Activated effector memory CD4-positive, alpha-beta T cell treated with Interleukin-2 at 50 U/mL for 16 hours (primary cell): ENCODE measurements at regions not wholly inside any gene's neighbourhood (a gene's known extent, or its start where the extent isn't known, plus 50 kb on each side); places are given as distances from the start of the nearest gene placed in this dataset.

ENCODE experiments used
- DNase-seq: peaks from one replicate; pipeline ENCODE4 v3.0.0-alpha.2; 2020

GRCh38 chr3:96059301-96059700 lies 755.1 kb upstream of the EPHA6 start:
- DNase-seq, result no peak

- DNase-seq, result no peak
Observed at GRCh38 chr3:96069065-96069464, 745.3 kb upstream of the EPHA6 start.

DNA sequence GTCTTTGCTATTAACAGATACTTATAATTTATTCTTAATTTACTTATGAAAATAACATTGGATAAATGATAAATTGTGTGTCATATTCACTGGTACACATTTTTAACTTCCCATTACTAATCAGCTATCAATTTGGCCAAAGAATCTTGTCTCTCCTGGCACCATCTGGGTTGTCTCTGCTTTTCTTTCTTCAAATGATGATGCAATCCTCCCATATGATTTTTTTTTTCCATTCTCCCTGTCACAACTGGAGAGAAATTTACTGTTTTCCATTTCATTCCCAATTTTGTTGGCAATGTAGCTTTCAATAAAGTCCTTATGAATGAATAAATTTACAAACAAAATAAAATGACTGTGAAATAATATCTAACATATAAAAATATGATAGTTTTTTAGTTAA lies 743.7 kb upstream of the EPHA6 start:
- no peak for DNase-seq

GRCh38 chr3:96071097-96071496 lies 743.3 kb upstream of the EPHA6 start:
- DNase-seq, result no peak

DNA sequence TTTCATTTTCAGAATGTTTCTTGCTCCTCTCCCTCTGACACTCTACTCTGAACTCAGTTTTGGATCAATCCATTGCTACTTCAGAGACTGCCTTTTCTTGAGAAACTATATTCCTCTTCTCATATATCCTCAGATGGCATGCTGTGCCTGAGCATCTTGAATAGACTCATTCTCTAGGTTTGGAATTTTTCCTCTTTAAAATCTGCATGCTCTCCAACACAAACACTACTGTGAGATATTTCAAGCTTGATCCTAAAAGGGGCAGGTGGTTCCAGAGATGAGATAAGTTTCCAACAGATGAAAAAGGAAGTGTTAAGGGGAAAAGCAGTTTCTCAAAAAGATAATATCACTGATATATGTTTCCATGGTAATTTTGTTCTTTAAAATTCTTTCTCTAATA lies 742.2 kb upstream of the EPHA6 start:
- DNase-seq, result no peak

DNA sequence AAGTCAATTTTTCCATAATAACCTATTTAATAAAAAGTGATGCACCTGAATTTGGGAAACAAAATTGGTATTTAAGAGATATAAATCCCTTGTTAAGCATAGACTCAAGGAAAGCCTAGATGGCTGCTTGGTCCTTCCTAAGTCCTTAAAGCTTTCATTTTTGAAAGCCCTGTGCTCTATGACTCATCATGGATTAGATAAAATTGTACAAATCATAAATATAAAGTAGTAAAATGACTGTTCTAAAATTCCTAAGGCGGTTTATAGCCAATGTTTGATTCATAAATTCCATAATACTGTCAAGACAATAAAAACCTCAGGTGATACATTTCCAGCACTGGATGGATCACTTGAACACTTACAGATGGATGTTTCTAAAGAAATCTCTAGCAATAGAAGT lies 730.8 kb upstream of the EPHA6 start:
- no peak for DNase-seq

- no peak for DNase-seq
Observed at GRCh38 chr3:96086018-96086417, 728.4 kb upstream of the EPHA6 start.

DNA sequence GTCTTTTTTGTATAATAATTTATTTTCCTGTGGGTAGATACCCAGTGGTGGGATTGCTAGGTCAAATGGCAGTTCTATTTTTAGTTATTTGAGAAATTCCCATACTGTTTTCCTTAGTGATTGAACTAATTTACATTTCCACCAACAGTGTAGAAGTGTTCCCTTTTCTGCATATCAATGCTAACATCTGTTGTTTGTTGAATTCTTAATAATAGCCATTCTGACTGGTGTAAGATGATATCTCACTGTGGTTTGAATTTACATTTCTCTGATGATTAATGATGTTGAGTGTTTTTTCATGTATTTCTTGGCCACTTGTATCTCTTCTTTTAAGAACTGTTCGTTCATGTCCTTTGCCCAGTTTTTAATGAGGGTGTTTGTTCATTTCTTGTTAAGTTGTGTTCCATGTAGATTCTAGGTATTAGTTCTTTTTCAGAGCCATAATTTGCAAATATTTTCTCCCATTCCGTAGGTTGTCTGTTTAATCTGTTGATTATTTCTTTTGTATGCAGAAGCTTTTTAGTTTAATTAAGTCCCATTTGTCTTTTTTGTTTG lies 713.3 kb upstream of the EPHA6 start:
- no peak for DNase-seq

DNA sequence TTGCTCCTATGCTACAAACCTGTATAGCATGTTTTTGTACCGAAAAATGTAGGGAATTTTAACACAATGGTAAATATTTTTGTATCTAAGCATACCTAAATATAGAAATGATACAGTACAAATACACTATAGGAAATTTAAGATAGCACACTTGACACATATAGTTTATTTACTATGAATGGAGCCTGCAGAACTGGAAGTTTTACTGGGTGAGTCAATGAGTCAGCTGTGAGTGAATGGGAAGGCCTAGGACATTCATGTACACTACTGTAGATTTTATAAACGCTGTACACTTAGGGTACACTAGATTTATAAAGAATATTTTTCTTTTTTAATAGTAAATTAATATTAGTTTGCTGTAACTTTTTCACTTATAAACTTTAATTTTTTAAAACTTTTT lies 707.7 kb upstream of the EPHA6 start:
- DNase-seq, result no peak
